GM23338 (cell line): ENCODE measurements at regions not wholly inside any gene's neighbourhood (a gene's known extent, or its start where the extent isn't known, plus 50 kb on each side); places are given as distances from the start of the nearest gene placed in this dataset.

Source experiments
- CREB1 ChIP-seq: fragments of 250-450 bp; sonication (Bioruptor Pico); IDR thresholded peaks from 2 replicates; pipeline ENCODE4 v1.5.0; 2020; ENCODE audit warnings: low read depth, mild to moderate bottlenecking, moderate library complexity
- CTCF ChIP-seq, 2 experiments: fragments of 200-600 bp in 1 of 2; sonication (generic) in 1 of 2; conservative IDR thresholded peaks; 2 replicates each; pipeline versions ENCODE4 v1.5.1 to v1.6.1; 2016 to 2017; ENCODE audit warnings: antibody characterized with exemption in 2 of 2, low read depth in 2 of 2, mild to moderate bottlenecking in 2 of 2, moderate library complexity in 1 of 2
- EZH2 ChIP-seq: fragments of 200-600 bp; sonication (generic); IDR thresholded peaks from one replicate; pipeline ENCODE4 v1.8.0; 2017; ENCODE audit warnings: antibody characterized with exemption, mild to moderate bottlenecking, low read depth; ENCODE audit not compliant: unreplicated experiment
- EZH2phosphoT487 ChIP-seq: fragments of 200-600 bp; sonication (generic); IDR thresholded peaks from one replicate; pipeline ENCODE4 v1.8.1; 2018; ENCODE audit warnings: antibody characterized with exemption; ENCODE audit not compliant: unreplicated experiment
- JUNB ChIP-seq: IDR thresholded peaks from one replicate; pipeline ENCODE4 v1.6.1; 2016; ENCODE audit warnings: antibody characterized with exemption; ENCODE audit not compliant: unreplicated experiment
- NANOG ChIP-seq: IDR thresholded peaks from 2 replicates; pipeline ENCODE4 v1.6.1; 2016; ENCODE audit warnings: antibody characterized with exemption, borderline replicate concordance
- POLR2AphosphoS5 ChIP-seq: IDR thresholded peaks from 2 replicates; pipeline ENCODE4 v1.6.1; 2016; ENCODE audit warnings: antibody characterized with exemption, low read depth
- REST ChIP-seq: IDR thresholded peaks from one replicate; pipeline ENCODE4 v1.6.1; 2018; ENCODE audit warnings: antibody characterized with exemption; ENCODE audit not compliant: unreplicated experiment
- ZNF114 ChIP-seq: fragments of 250-450 bp; sonication (Bioruptor Pico); IDR thresholded peaks from 2 replicates; pipeline ENCODE4 v1.5.0; 2020; ENCODE audit warnings: mild to moderate bottlenecking, moderate library complexity
- ZNF331 ChIP-seq: fragments of 250-450 bp; sonication (Bioruptor Pico); IDR thresholded peaks from 2 replicates; pipeline ENCODE4 v1.5.0; 2020; ENCODE audit warnings: low read depth, mild to moderate bottlenecking, moderate library complexity
- ZNF462 ChIP-seq: fragments of 250-450 bp; sonication (Bioruptor Pico); IDR thresholded peaks from 2 replicates; pipeline ENCODE4 v1.5.0; 2020; ENCODE audit warnings: mild to moderate bottlenecking, moderate library complexity
- TF ChIP-seq, protein P1 (sequence below): IDR thresholded peaks from 2 replicates; pipeline ENCODE4 v1.6.1; 2016; ENCODE audit warnings: antibody characterized with exemption

GRCh38 chr3:68295457-68295856 lies 636.9 kb downstream of the TAFA4 start:
- TF ChIP-seq POLR2AphosphoS5 (no peak), REST (no peak), CTCF (conservative IDR thresholded peaks at IDR 0.05; ENCODE audit: low read depth in 2 of 2) (no peak), EZH2phosphoT487 (no peak), EZH2 (no peak), NANOG (no peak), JUNB (no peak), CREB1 (no peak), ZNF462 (CRISPR knock-in tag) (no peak), ZNF114 (CRISPR knock-in tag) (no peak), ZNF331 (CRISPR knock-in tag) (no peak)
- TF ChIP-seq, protein P1, sequence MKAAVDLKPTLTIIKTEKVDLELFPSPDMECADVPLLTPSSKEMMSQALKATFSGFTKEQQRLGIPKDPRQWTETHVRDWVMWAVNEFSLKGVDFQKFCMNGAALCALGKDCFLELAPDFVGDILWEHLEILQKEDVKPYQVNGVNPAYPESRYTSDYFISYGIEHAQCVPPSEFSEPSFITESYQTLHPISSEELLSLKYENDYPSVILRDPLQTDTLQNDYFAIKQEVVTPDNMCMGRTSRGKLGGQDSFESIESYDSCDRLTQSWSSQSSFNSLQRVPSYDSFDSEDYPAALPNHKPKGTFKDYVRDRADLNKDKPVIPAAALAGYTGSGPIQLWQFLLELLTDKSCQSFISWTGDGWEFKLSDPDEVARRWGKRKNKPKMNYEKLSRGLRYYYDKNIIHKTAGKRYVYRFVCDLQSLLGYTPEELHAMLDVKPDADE: no peak
